H1 (cell line): ENCODE measurements at regions not wholly inside any gene's neighbourhood (a gene's known extent, or its start where the extent isn't known, plus 50 kb on each side); places are given as distances from the start of the nearest gene placed in this dataset.
A peak's percentile ranks its signal among the peaks of the same experiment; 100 is the strongest.

Experiments used
- CTCF ChIA-PET: fragments of 300-600 bp; sonication (Branson Sonifier 250); formaldehyde crosslinking; loops from one replicate; lab custom pipeline; 2021; ENCODE audit not compliant: partially characterized antibody; lab: Charles Lee
- POLR2A ChIA-PET: fragments of 300-600 bp; sonication (Branson Sonifier 250); formaldehyde crosslinking; loops from one replicate; lab custom pipeline; 2021; ENCODE audit warnings: inconsistent platforms; ENCODE audit not compliant: partially characterized antibody; lab: Charles Lee
- DNase-seq, 2 experiments: peaks; one replicate each; pipeline versions ENCODE4 v3.0.0 to v3.0.0-alpha.2; 2010 to 2022; ENCODE audit warnings: low spot score in 2 of 2, low read depth in 1 of 2, mixed read lengths in 1 of 2
- FAIRE-seq: peaks from 2 replicates; lab custom pipeline; 2011; peaks lifted over from hg19 to GRCh38; lab: Jason Lieb, UNC
- H2AFZ ChIP-seq: 2 replicates; pipeline ENCODE4 v1.8.1; 2012; ENCODE audit warnings: low read length, inconsistent platforms
- H2AK5ac ChIP-seq: 2 replicates; pipeline ENCODE4 v1.6.1; 2013; ENCODE audit warnings: low read depth, low read length
- H2BK120ac ChIP-seq: replicated peaks from 2 replicates; pipeline ENCODE3; 2013; ENCODE audit warnings: low read depth, low read length, inconsistent platforms
- H2BK12ac ChIP-seq: 2 replicates; pipeline ENCODE4 v1.6.1; 2013; ENCODE audit warnings: low read depth, low read length
- H2BK15ac ChIP-seq: 2 replicates; pipeline ENCODE4 v1.6.1; 2013; ENCODE audit warnings: low read length
- H2BK20ac ChIP-seq: 2 replicates; pipeline ENCODE4 v1.6.1; 2013; ENCODE audit warnings: low read length
- H2BK5ac ChIP-seq: 2 replicates; pipeline ENCODE4 v1.6.1; 2013; ENCODE audit warnings: low read depth, low read length
- H3K14ac ChIP-seq: 2 replicates; pipeline ENCODE4 v1.6.1; 2013; ENCODE audit warnings: inconsistent platforms; ENCODE audit not compliant: insufficient read length
- H3K18ac ChIP-seq: 2 replicates; pipeline ENCODE4 v1.6.1; 2013; ENCODE audit warnings: low read length; ENCODE audit errors: extremely low read depth
- H3K23ac ChIP-seq: 2 replicates; pipeline ENCODE4 v1.6.1; 2013; ENCODE audit warnings: inconsistent platforms; ENCODE audit not compliant: insufficient read length
- H3K23me2 ChIP-seq: 2 replicates; pipeline ENCODE4 v1.6.1; 2013; ENCODE audit warnings: low read depth, low read length
- H3K27ac ChIP-seq: 2 replicates; pipeline ENCODE4 v1.6.1; 2011; ENCODE audit warnings: low read depth, low read length, inconsistent platforms
- H3K27me3 ChIP-seq, 4 experiments: replicated peaks in 1 of 4; 1 replicate in 1 of 4; 2 replicates in 3 of 4; pipeline versions ENCODE4 v1.6.1 to v1.8.1; 2011 to 2013; ENCODE audit warnings: low read length in 3 of 4, mild to moderate bottlenecking in 3 of 4, inconsistent platforms in 2 of 4, mixed read lengths in 2 of 4, moderate library complexity in 1 of 4; ENCODE audit not compliant: control insufficient read depth in 3 of 4, insufficient read depth in 3 of 4; ENCODE audit errors: extremely low read depth in 1 of 4
- H3K36me3 ChIP-seq, 4 experiments: 2 replicates each; pipeline versions ENCODE4 v1.6.1 to v1.8.1; 2011 to 2013; ENCODE audit warnings: mild to moderate bottlenecking in 4 of 4, low read length in 3 of 4, moderate library complexity in 2 of 4, control low read depth in 1 of 4, inconsistent platforms in 1 of 4; ENCODE audit not compliant: insufficient read depth in 4 of 4, control insufficient read depth in 2 of 4
- H3K4ac ChIP-seq: replicated peaks from 2 replicates; pipeline ENCODE3; 2013; ENCODE audit warnings: low read length, low read depth, mixed read lengths, inconsistent platforms; ENCODE audit not compliant: insufficient read length
- H3K4me1 ChIP-seq, 4 experiments: replicated peaks in 1 of 4; 1 replicate in 1 of 4; 2 replicates in 3 of 4; pipeline versions ENCODE4 v1.6.1 to v1.8.1; 2011 to 2013; ENCODE audit warnings: low read length in 3 of 4, inconsistent platforms in 2 of 4, mixed read lengths in 1 of 4; ENCODE audit not compliant: insufficient read depth in 4 of 4, control insufficient read depth in 3 of 4
- H3K4me2 ChIP-seq, 2 experiments: 2 replicates each; pipeline versions ENCODE4 v1.6.1 to v1.8.1; 2011 to 2013; ENCODE audit warnings: low read depth in 2 of 2, low read length in 2 of 2, control low read depth in 1 of 2, inconsistent platforms in 1 of 2, mild to moderate bottlenecking in 1 of 2; ENCODE audit not compliant: insufficient read depth in 1 of 2
- H3K4me3 ChIP-seq, 4 experiments: fragments of 200-600, 300-600 bp in 1 of 4; sonication (generic), shearing (Covaris generic), sonication (Bioruptor Twin) in 1 of 4; 2 replicates each; pipeline versions ENCODE4 v1.5.1 to v1.8.1; 2011 to 2016; ENCODE audit warnings: low read length in 4 of 4, low read depth in 3 of 4, control low read depth in 2 of 4, inconsistent platforms in 2 of 4, mild to moderate bottlenecking in 2 of 4, mixed read lengths in 1 of 4, moderate library complexity in 1 of 4; ENCODE audit not compliant: insufficient read depth in 2 of 4; ENCODE audit errors: extremely low read depth in 1 of 4
- H3K56ac ChIP-seq: replicated peaks from 2 replicates; pipeline ENCODE3; 2013; ENCODE audit warnings: low read depth, mild to moderate bottlenecking, mixed read lengths, low read length, inconsistent platforms; ENCODE audit not compliant: insufficient read length
- H3K79me1 ChIP-seq: 2 replicates; pipeline ENCODE4 v1.6.1; 2013; ENCODE audit warnings: low read depth, low read length, control low read depth
- H3K79me2 ChIP-seq, 2 experiments: 2 replicates each; pipeline versions ENCODE4 v1.6.1 to v1.8.1; 2012 to 2013; ENCODE audit warnings: low read length in 2 of 2, mild to moderate bottlenecking in 2 of 2, inconsistent platforms in 1 of 2; ENCODE audit not compliant: insufficient read depth in 2 of 2, control insufficient read depth in 1 of 2
- H3K9ac ChIP-seq, 4 experiments: replicated peaks in 1 of 4; 1 replicate in 1 of 4; 2 replicates in 3 of 4; pipeline versions ENCODE4 v1.6.1 to v1.8.1; 2011 to 2013; ENCODE audit warnings: low read depth in 3 of 4, low read length in 3 of 4, control low read depth in 2 of 4, mild to moderate bottlenecking in 2 of 4, moderate library complexity in 2 of 4, inconsistent platforms in 1 of 4; ENCODE audit errors: extremely low read depth in 1 of 4
- H3K9me3 ChIP-seq, 2 experiments: 2 replicates each; pipeline versions ENCODE4 v1.6.1 to v1.8.1; 2012 to 2013; ENCODE audit warnings: mild to moderate bottlenecking in 2 of 2, moderate library complexity in 2 of 2, control low read depth in 1 of 2, inconsistent platforms in 1 of 2, low read depth in 1 of 2, low read length in 1 of 2, mixed read lengths in 1 of 2; ENCODE audit not compliant: insufficient read depth in 2 of 2
- H4K20me1 ChIP-seq, 2 experiments: replicated peaks in 1 of 2; 2 replicates each; pipeline versions ENCODE3 to v1.8.1; 2011 to 2013; ENCODE audit warnings: inconsistent platforms in 2 of 2, low read length in 2 of 2, mild to moderate bottlenecking in 1 of 2; ENCODE audit not compliant: insufficient read depth in 2 of 2, control insufficient read depth in 1 of 2
- H4K5ac ChIP-seq: 2 replicates; pipeline ENCODE4 v1.6.1; 2013; ENCODE audit warnings: low read length, low read depth, mixed read lengths, inconsistent platforms; ENCODE audit not compliant: insufficient read length
- H4K8ac ChIP-seq: 2 replicates; pipeline ENCODE4 v1.8.0; 2013; ENCODE audit warnings: mild to moderate bottlenecking, moderate library complexity, low read length, inconsistent platforms; ENCODE audit not compliant: insufficient read depth; ENCODE audit errors: extremely low read depth
- H4K91ac ChIP-seq: replicated peaks from 2 replicates; pipeline ENCODE3; 2013; ENCODE audit warnings: low read length, mixed read lengths, inconsistent platforms; ENCODE audit not compliant: insufficient read length
- CBX5 ChIP-seq: fragments of 300-800, 300-1000 bp; sonication (generic); IDR thresholded peaks from 2 replicates; pipeline ENCODE4 v1.7.1; 2016; ENCODE audit warnings: antibody characterized with exemption, low read length, low read depth
- CBX8 ChIP-seq: fragments of 300-800, 300-1000 bp; sonication (generic); IDR thresholded peaks from 2 replicates; pipeline ENCODE4 v1.7.1; 2016; ENCODE audit warnings: low read depth, low read length, borderline replicate concordance
- CEBPB ChIP-seq: IDR thresholded peaks from 2 replicates; pipeline ENCODE4 v1.6.1; 2012; ENCODE audit warnings: low read depth, low read length
- EGR1 ChIP-seq: IDR thresholded peaks from 2 replicates; pipeline ENCODE4 v1.6.1; 2011; ENCODE audit warnings: low read depth, low read length, borderline replicate concordance
- EZH2 ChIP-seq: fragments of 200-600 bp; sonication (generic); IDR thresholded peaks from 2 replicates; pipeline ENCODE4 v1.7.1; 2012; ENCODE audit warnings: low read depth, mild to moderate bottlenecking, moderate library complexity, low read length, inconsistent platforms; ENCODE audit not compliant: severe bottlenecking
- GTF2F1 ChIP-seq: IDR thresholded peaks from 2 replicates; pipeline ENCODE4 v1.6.1; 2012; ENCODE audit warnings: low read depth, low read length, improper control_type of control experiment, borderline replicate concordance
- KDM1A ChIP-seq: fragments of 200-600, 300-600 bp; sonication (generic); IDR thresholded peaks from 2 replicates; pipeline ENCODE4 v1.7.1; 2016; ENCODE audit warnings: mild to moderate bottlenecking, low read length, borderline replicate concordance
- KDM4A ChIP-seq: IDR thresholded peaks from one replicate; pipeline ENCODE4 v1.7.1; 2012; ENCODE audit warnings: low read depth, mild to moderate bottlenecking, moderate library complexity, low read length, inconsistent platforms; ENCODE audit not compliant: severe bottlenecking
- SP1 ChIP-seq: IDR thresholded peaks from 2 replicates; pipeline ENCODE4 v1.6.1; 2011; ENCODE audit warnings: low read depth, low read length
- SRF ChIP-seq: IDR thresholded peaks from 2 replicates; pipeline ENCODE4 v1.6.1; 2011; ENCODE audit warnings: mild to moderate bottlenecking, low read depth, low read length, moderate library complexity
- TCF12 ChIP-seq: IDR thresholded peaks from 2 replicates; pipeline ENCODE4 v1.6.1; 2011; ENCODE audit warnings: low read depth, mild to moderate bottlenecking, low read length
- TEAD4 ChIP-seq: IDR thresholded peaks from 2 replicates; pipeline ENCODE4 v1.6.1; 2012; ENCODE audit warnings: low read depth, low read length, inconsistent platforms, mixed read lengths
- ZNF274 ChIP-seq: IDR thresholded peaks from 2 replicates; pipeline ENCODE4 v1.7.0; 2012; ENCODE audit warnings: low read length, borderline replicate concordance; ENCODE audit errors: extremely low read depth
- WGBS, 2 experiments: shearing (Covaris generic) in 1 of 2; methylation state at CpG; one replicate each; pipeline versions ENCODE4 v1.1.6 to v1.1.7; 2013 to 2015; ENCODE audit warnings: low lambda C conversion rate in 2 of 2, mixed read lengths in 2 of 2, inconsistent platforms in 1 of 2, low coverage in 1 of 2, missing lambda C conversion rate in 1 of 2; ENCODE audit not compliant: insufficient replicate concordance in 2 of 2, insufficient coverage in 1 of 2, insufficient read length in 1 of 2; ENCODE audit errors: extremely low coverage in 1 of 2, missing lambda C conversion rate in 1 of 2; 5-methylcytosine and 5-hydroxymethylcytosine counted together
- TF ChIP-seq, protein P1 (sequence below): IDR thresholded peaks from 2 replicates; pipeline ENCODE4 v1.6.1; 2012; ENCODE audit warnings: inconsistent platforms

DNA sequence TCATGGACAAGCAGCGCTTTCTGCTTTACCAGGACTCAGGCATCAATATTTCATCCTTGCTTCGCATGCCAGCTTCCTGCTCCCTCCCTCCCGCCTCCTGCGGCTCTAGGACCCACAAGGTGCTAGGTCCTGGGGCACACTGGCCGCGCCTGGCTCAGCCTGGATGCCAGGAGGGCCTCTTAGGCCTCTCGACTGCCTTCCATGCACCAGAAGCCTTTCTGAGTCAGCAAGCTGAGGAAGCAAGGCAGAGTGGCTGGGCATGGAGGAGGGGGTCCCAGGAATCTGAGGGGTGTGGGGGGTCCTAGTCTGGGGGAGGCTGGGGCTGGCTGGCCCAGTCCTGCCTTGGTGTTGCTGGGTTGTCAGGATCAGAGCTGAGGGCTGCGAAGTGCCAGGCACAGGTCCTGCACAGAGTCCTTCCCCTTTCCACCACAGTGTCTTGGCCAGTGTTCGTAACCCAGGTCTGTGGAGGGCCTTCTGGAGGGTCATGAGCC lies 61.0 kb upstream of the THY1 start:
- FAIRE-seq (no peak), DNase-seq (no peak)
- POLR2A ChIA-PET: interaction anchor here (1.2 kb wide), 1 partner anchor 158 kb away, joined by 3 read pairs; no protein-coding TSS in a partner anchor
- Histone ChIP-seq H3K4me3 (no peak overlapping the region), H3K27ac (no peak overlapping the region), H3K14ac (no peak overlapping the region), H2AFZ (no peak overlapping the region), H3K4me1 (0 out of 7 replicates have a peak, but pooled peaks cover 0 to 2% (median 0%) of the 10 kb centered on the region in 4 experiments), H3K4me2 (no peak overlapping the region), H2BK120ac (no peak overlapping the region), H4K20me1 (peaks cover 0 to 4% of the 10 kb centered on the region in 2 experiments), H3K9me3 (no peaks in the 10 kb centered on the region), H3K23ac (no peak overlapping the region), H2BK15ac (no peak overlapping the region), H2BK12ac (peak overlapping the region; percentile 22; the same call in 1 of the 2 replicates), H2BK5ac (peak overlapping the region; percentile 20; the same call in 1 of the 2 replicates), H2AK5ac (no peak overlapping the region), H3K23me2 (no peaks in the 10 kb centered on the region; the same call in 1 of the 2 replicates), H3K18ac (no peak overlapping the region), H3K79me1 (no peaks in the 10 kb centered on the region), H3K27me3 (peaks cover 0 to 3% (median 0%) of the 10 kb centered on the region in 4 experiments; a peak in 1 of 7 replicates), H3K79me2 (no peaks in the 10 kb centered on the region), H4K91ac (no peak overlapping the region), H3K4ac (no peak overlapping the region), H3K56ac (no peak overlapping the region), H3K36me3 (no peaks in the 10 kb centered on the region), H4K8ac (no peak overlapping the region), H2BK20ac (no peak overlapping the region), H3K9ac (no peak overlapping the region), H4K5ac (no peak overlapping the region)
- 75% methylated on average over 8 of the region's 9 CpGs; no CpG with 5 or more reads in 1 of the 2 experiments for WGBS, 2 experiments
- CTCF ChIA-PET: interaction anchor here (1.2 to 9.8 kb wide), 12 partner anchors 7 to 243 kb away, joined by 3 to 160 read pairs (median 5); no protein-coding TSS in a partner anchor
- TF ChIP-seq CBX5 (no peak), SRF (no peak), TEAD4 (no peak), EGR1 (no peak), TCF12 (no peak), SP1 (no peak), ZNF274 (no peak), CBX8 (no peak), KDM4A (no peak), CEBPB (no peak), EZH2 (no peak), KDM1A (no peak), GTF2F1 (no peak)
- TF ChIP-seq, protein P1, sequence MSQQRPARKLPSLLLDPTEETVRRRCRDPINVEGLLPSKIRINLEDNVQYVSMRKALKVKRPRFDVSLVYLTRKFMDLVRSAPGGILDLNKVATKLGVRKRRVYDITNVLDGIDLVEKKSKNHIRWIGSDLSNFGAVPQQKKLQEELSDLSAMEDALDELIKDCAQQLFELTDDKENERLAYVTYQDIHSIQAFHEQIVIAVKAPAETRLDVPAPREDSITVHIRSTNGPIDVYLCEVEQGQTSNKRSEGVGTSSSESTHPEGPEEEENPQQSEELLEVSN: no peak
